Endothelial cell of umbilical vein (primary cell): ENCODE measurements at regions not wholly inside any gene's neighbourhood (a gene's known extent, or its start where the extent isn't known, plus 50 kb on each side); places are given as distances from the start of the nearest gene placed in this dataset.

ENCODE experiments used
- BruUV-seq: library from RNA; stranded (reverse); fragments of 400-500 nt; replicated peaks from 2 replicates; lab custom pipeline; 2021; lab: Mats Ljungman, UMichigan
- CTCF ChIA-PET: fragments of 300-600, 350-600 bp; sonication (Branson Sonifier 250); formaldehyde crosslinking; loops from one replicate; lab custom pipeline; 2021; ENCODE audit warnings: antibody characterized with exemption, inconsistent platforms; lab: Charles Lee
- POLR2A ChIA-PET: fragments of 300-600, 350-600 bp; sonication (Branson Sonifier 250); formaldehyde crosslinking; loops from one replicate; lab custom pipeline; 2021; ENCODE audit warnings: antibody characterized with exemption, inconsistent platforms; lab: Charles Lee
- DNase-seq: peaks from one replicate; pipeline ENCODE4 v3.0.0-alpha.2; 2011; ENCODE audit warnings: low read depth, low spot score
- FAIRE-seq: peaks from 2 replicates; lab custom pipeline; 2011; peaks lifted over from hg19 to GRCh38; lab: Jason Lieb, UNC
- H2AFZ ChIP-seq: 2 replicates; pipeline ENCODE4 v1.6.0; 2012; ENCODE audit warnings: low read depth, low read length, control low read depth, inconsistent platforms
- H3K27ac ChIP-seq: 2 replicates; pipeline ENCODE4 v1.5.1; 2011; ENCODE audit warnings: low read depth, mild to moderate bottlenecking, control low read depth, low read length, moderate library complexity; ENCODE audit not compliant: insufficient read depth
- H3K27me3 ChIP-seq, 2 experiments: 2 replicates each; pipeline versions ENCODE4 v1.6.0 to v1.6.1; 2011; ENCODE audit warnings: low read length in 2 of 2, mixed read lengths in 1 of 2; ENCODE audit not compliant: control insufficient read depth in 2 of 2, insufficient read depth in 2 of 2
- H3K36me3 ChIP-seq, 2 experiments: 2 replicates in 1 of 2; 3 replicates in 1 of 2; pipeline ENCODE4 v1.5.1; 2011; ENCODE audit warnings: low read length in 2 of 2, mild to moderate bottlenecking in 1 of 2, moderate library complexity in 1 of 2; ENCODE audit not compliant: control insufficient read depth in 2 of 2, insufficient read depth in 2 of 2; ENCODE audit errors: extremely low read depth in 1 of 2
- H3K4me1 ChIP-seq: 3 replicates; pipeline ENCODE4 v1.5.1; 2011; ENCODE audit warnings: mild to moderate bottlenecking, low read length; ENCODE audit not compliant: control insufficient read depth, insufficient read depth; ENCODE audit errors: extremely low read depth
- H3K4me2 ChIP-seq: 2 replicates; pipeline ENCODE4 v1.6.1; 2011; ENCODE audit warnings: low read length, control low read depth, mixed read lengths; ENCODE audit not compliant: insufficient read depth
- H3K4me3 ChIP-seq, 3 experiments: fragments of 200-600 bp in 1 of 3; sonication (generic), shearing (Covaris generic) in 1 of 3; replicated peaks in 1 of 3; 2 replicates each; pipeline ENCODE4 v1.5.1; 2011 to 2016; ENCODE audit warnings: control low read depth in 3 of 3, low read length in 3 of 3, mild to moderate bottlenecking in 2 of 3, inconsistent platforms in 1 of 3, low read depth in 1 of 3, moderate library complexity in 1 of 3; ENCODE audit not compliant: insufficient read depth in 1 of 3
- H3K79me2 ChIP-seq: 2 replicates; pipeline ENCODE4 v1.6.0; 2012; ENCODE audit warnings: low read length, inconsistent platforms; ENCODE audit not compliant: control insufficient read depth, insufficient read depth
- H3K9ac ChIP-seq: replicated peaks from 2 replicates; pipeline ENCODE3; 2011; ENCODE audit warnings: low read length, control low read depth; ENCODE audit not compliant: insufficient read depth; ENCODE audit errors: extremely low read depth
- H3K9me1 ChIP-seq: replicated peaks from 3 replicates; pipeline ENCODE4 v1.6.0; 2011; ENCODE audit warnings: mild to moderate bottlenecking, low read length; ENCODE audit not compliant: control insufficient read depth, insufficient read depth; ENCODE audit errors: extremely low read depth
- H3K9me3 ChIP-seq: replicated peaks from 2 replicates; pipeline ENCODE4 v1.5.1; 2012; ENCODE audit warnings: low read length, inconsistent platforms; ENCODE audit not compliant: control insufficient read depth, insufficient read depth
- H4K20me1 ChIP-seq: replicated peaks from 2 replicates; pipeline ENCODE3; 2011; ENCODE audit warnings: mild to moderate bottlenecking, low read length; ENCODE audit not compliant: control insufficient read depth, insufficient read depth; ENCODE audit errors: extremely low read depth
- CTCF ChIP-seq, 2 donors: IDR thresholded peaks; 1 replicate in 1 of 2; 2 replicates in 1 of 2; pipeline ENCODE4 v1.5.1; 2011; ENCODE audit warnings: low read length in 2 of 2, mild to moderate bottlenecking in 2 of 2, moderate library complexity in 2 of 2, control low read depth in 1 of 2, inconsistent platforms in 1 of 2, low read depth in 1 of 2; ENCODE audit not compliant: insufficient read depth in 1 of 2; ENCODE audit errors: extremely low read depth in 1 of 2
- FOS ChIP-seq: IDR thresholded peaks from 2 replicates; pipeline ENCODE4 v1.6.1; 2011; ENCODE audit warnings: mild to moderate bottlenecking, low read length, moderate library complexity, borderline replicate concordance; ENCODE audit not compliant: insufficient read depth
- JUN ChIP-seq: IDR thresholded peaks from 2 replicates; pipeline ENCODE4 v1.6.1; 2011; ENCODE audit warnings: borderline replicate concordance, low read depth; ENCODE audit not compliant: insufficient read length, insufficient read depth
- dilution Hi-C: fragments of 300-500 bp; cut with MboI; formaldehyde crosslinking; loops from one replicate; pipeline ENCODE4 v1.15.0; 2019; ENCODE audit warnings: low sequenced_read_pairs; ENCODE audit not compliant: extremely low pct_ligation_motif_present
- intact Hi-C: fragments of 100-400 bp; cut with micrococcal nuclease; formaldehyde crosslinking; loops from one replicate; pipeline ENCODE4 v1.10.0; 2022

GRCh38 chr4:74682567-74683359 is 111.6 kb downstream of the BTC start:
- peak; percentile 93 for FAIRE-seq
- dilution Hi-C loops, result no loop called here
- POLR2A ChIA-PET, result no interaction called here

More at GRCh38 chr4:74682567-74683359, 111.6 kb downstream of the BTC start:
- Histone ChIP-seq H4K20me1 (no peaks in the 10 kb centered on the region), H3K4me3 (no peak overlapping the region), H3K9ac (no peak overlapping the region), H3K27ac (peak overlapping the region; percentile 12), H3K79me2 (no peaks in the 10 kb centered on the region), H2AFZ (peak overlapping the region; percentile 74), H3K4me1 (peaks cover 5% of the 10 kb centered on the region), H3K9me3 (no peaks in the 10 kb centered on the region), H3K27me3 (no peaks in the 10 kb centered on the region), H3K36me3 (no peaks in the 10 kb centered on the region), H3K9me1 (no peaks in the 10 kb centered on the region), H3K4me2 (no peak overlapping the region)
- peak; percentile 61 for DNase-seq
- TF ChIP-seq FOS, result peak; percentile 54
- no peak for TF ChIP-seq CTCF (IDR thresholded peaks at IDR 0.05; ENCODE audit: extremely low read depth in 1 of 2, insufficient read depth in 1 of 2, low read depth in 1 of 2, low read length in 2 of 2)
- peak; percentile 29 for TF ChIP-seq JUN
- CTCF ChIA-PET, result interaction anchor here (1.8 to 2.9 kb wide), 2 partner anchors 12 to 363 kb away, joined by 3 to 7 read pairs; no protein-coding TSS in a partner anchor
- no TSS peak for BruUV-seq
- intact Hi-C loops, result no loop called here
